ENCODE measurements at regions not wholly inside any gene's neighbourhood (a gene's known extent, or its start where the extent isn't known, plus 50 kb on each side); places are given as distances from the start of the nearest gene placed in this dataset.
"Not testable (repeated sequence)": the region's sequence is repeated elsewhere in the genome, so short reads cannot be mapped to it uniquely, and the experiment has no call there.

DNA sequence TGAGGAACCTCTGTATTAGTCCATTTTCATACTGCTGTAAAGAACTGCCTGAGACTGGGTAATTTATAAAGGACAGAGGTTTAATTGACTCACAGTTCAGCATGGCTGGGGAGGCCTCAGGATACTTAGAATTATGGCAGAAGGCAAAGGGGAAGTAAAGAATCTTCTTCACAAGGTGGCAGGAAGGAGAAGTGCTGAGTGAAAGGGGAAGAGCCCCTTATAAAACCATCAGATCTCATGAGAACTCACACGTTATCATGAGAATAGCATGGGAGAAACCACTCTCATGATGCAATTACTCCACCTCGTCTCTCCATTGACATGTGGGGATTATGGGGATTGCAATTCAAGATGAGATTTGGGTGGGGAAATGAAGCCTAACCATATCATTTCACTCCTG, 211.4 kb upstream of the TUT7 start:
- not testable (repeated sequence) for TF ChIP-seq ZFX (IDR thresholded peaks at IDR 0.05)
- TF ChIP-seq, protein P1, sequence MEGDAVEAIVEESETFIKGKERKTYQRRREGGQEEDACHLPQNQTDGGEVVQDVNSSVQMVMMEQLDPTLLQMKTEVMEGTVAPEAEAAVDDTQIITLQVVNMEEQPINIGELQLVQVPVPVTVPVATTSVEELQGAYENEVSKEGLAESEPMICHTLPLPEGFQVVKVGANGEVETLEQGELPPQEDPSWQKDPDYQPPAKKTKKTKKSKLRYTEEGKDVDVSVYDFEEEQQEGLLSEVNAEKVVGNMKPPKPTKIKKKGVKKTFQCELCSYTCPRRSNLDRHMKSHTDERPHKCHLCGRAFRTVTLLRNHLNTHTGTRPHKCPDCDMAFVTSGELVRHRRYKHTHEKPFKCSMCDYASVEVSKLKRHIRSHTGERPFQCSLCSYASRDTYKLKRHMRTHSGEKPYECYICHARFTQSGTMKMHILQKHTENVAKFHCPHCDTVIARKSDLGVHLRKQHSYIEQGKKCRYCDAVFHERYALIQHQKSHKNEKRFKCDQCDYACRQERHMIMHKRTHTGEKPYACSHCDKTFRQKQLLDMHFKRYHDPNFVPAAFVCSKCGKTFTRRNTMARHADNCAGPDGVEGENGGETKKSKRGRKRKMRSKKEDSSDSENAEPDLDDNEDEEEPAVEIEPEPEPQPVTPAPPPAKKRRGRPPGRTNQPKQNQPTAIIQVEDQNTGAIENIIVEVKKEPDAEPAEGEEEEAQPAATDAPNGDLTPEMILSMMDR (conservative IDR thresholded peaks at IDR 0.05) = not testable (repeated sequence)
